ENCODE measurements at regions not wholly inside any gene's neighbourhood (a gene's known extent, or its start where the extent isn't known, plus 50 kb on each side); places are given as distances from the start of the nearest gene placed in this dataset.

DNA sequence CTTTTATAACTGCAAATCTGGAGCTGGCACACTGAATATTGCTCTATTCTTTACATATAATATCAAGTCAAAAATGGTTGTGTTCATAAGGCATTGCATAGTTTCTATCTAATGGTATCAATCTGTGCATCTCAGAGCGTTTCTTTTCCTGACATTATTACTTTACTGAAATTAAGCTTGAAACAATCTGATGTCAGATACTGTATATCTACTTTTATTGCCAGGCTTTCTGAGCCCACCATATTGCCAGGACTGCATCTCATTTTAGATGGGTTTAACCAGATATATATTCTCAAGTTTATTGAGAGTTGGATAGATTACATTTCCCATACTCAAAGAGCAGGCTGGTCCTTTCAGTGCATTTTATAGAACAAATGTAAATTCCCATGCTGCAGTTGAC is 122.7 kb upstream of the MEIS2 start:
- no peak for TF ChIP-seq CTCF (IDR thresholded peaks at IDR 0.05)
- TF ChIP-seq POLR2A (IDR thresholded peaks at IDR 0.05), result no peak
